GM12878 (cell line): ENCODE measurements at regions not wholly inside any gene's neighbourhood (a gene's known extent, or its start where the extent isn't known, plus 50 kb on each side); places are given as distances from the start of the nearest gene placed in this dataset.

Experiments
- ATAC-seq: fragments of 200-7000 bp; cut with Tn5 transposase; 3 replicates; pipeline ENCODE4 v1.9.1; 2020; ENCODE audit warnings: mild to moderate bottlenecking, moderate library complexity
- BruUV-seq: library from RNA; stranded (reverse); fragments of 400-500 nt; replicated peaks from 2 replicates; lab custom pipeline; 2021; lab: Mats Ljungman, UMichigan
- CTCF ChIA-PET: fragments of 300-600 bp; sonication (Branson Sonifier 250); formaldehyde crosslinking; extraction: SDS; loops from one replicate; lab custom pipeline; 2021; ENCODE audit warnings: inconsistent platforms; lab: Yijun Ruan, JAX
- POLR2A ChIA-PET: fragments of 350-600 bp; formaldehyde crosslinking; extraction: SDS; loops from one replicate; lab custom pipeline; 2021; ENCODE audit warnings: inconsistent platforms; lab: Charles Lee
- RAD21 ChIA-PET: fragments of 300-600 bp; sonication (Branson Sonifier 250); formaldehyde crosslinking; loops from one replicate; lab custom pipeline; 2023; ENCODE audit warnings: antibody characterized with exemption; ENCODE audit not compliant: unreplicated experiment; lab: Charles Lee
- SMC1A ChIA-PET: fragments of 300-600 bp; sonication (Branson Sonifier 250); formaldehyde crosslinking; loops from one replicate; lab custom pipeline; 2023; ENCODE audit not compliant: unreplicated experiment, uncharacterized antibody; lab: Charles Lee
- DNase-seq: peaks from one replicate; pipeline ENCODE4 v3.0.0-alpha.2; 2011; ENCODE audit warnings: low read depth, low spot score
- FAIRE-seq: peaks from 3 replicates; lab custom pipeline; 2011; peaks lifted over from hg19 to GRCh38; lab: Jason Lieb, UNC
- H2AFZ ChIP-seq: 2 replicates; pipeline ENCODE4 v1.6.0; 2011; ENCODE audit warnings: low read depth, low read length, control low read depth; ENCODE audit not compliant: control insufficient read depth
- H3K27ac ChIP-seq: 2 replicates; pipeline ENCODE4 v1.5.1; 2011; ENCODE audit warnings: control low read depth; ENCODE audit not compliant: control insufficient read depth, insufficient read depth
- H3K27me3 ChIP-seq, 2 experiments: replicated peaks in 1 of 2; 2 replicates each; pipeline versions ENCODE4 v1.6.0 to v1.6.1; 2011; ENCODE audit warnings: low read length in 1 of 2; ENCODE audit not compliant: control insufficient read depth in 2 of 2, insufficient read depth in 2 of 2
- H3K36me3 ChIP-seq, 2 experiments: 2 replicates each; pipeline ENCODE4 v1.5.1; 2011; ENCODE audit warnings: low read length in 1 of 2; ENCODE audit not compliant: control insufficient read depth in 2 of 2, insufficient read depth in 2 of 2
- H3K4me1 ChIP-seq: 2 replicates; pipeline ENCODE4 v1.6.1; 2011; ENCODE audit warnings: mild to moderate bottlenecking, low read length, moderate library complexity, mixed read lengths; ENCODE audit not compliant: control insufficient read depth, insufficient read depth
- H3K4me2 ChIP-seq: 2 replicates; pipeline ENCODE4 v1.6.0; 2011; ENCODE audit warnings: control low read depth; ENCODE audit not compliant: control insufficient read depth, insufficient read depth
- H3K4me3 ChIP-seq: fragments of 200-600 bp; sonication (generic); 2 replicates; pipeline ENCODE4 v1.5.1; 2016
- H3K79me2 ChIP-seq: 2 replicates; pipeline ENCODE4 v1.6.0; 2011; ENCODE audit warnings: low read length; ENCODE audit not compliant: control insufficient read depth, insufficient read depth
- H3K9ac ChIP-seq: 2 replicates; pipeline ENCODE4 v1.8.0; 2011; ENCODE audit warnings: low read length, control low read depth, mixed read lengths; ENCODE audit not compliant: control insufficient read depth, insufficient read depth
- H3K9me3 ChIP-seq: replicated peaks from 3 replicates; pipeline ENCODE4 v1.5.1; 2011; ENCODE audit warnings: mild to moderate bottlenecking, low read length; ENCODE audit not compliant: control insufficient read depth, insufficient read depth
- H4K20me1 ChIP-seq: 2 replicates; pipeline ENCODE4 v1.6.0; 2011; ENCODE audit not compliant: control insufficient read depth, insufficient read depth
- BCLAF1 ChIP-seq: fragments of 450-650 bp; IDR thresholded peaks from 2 replicates; pipeline ENCODE4 v1.6.1; 2017; ENCODE audit warnings: antibody characterized with exemption, mild to moderate bottlenecking, moderate library complexity
- CBX3 ChIP-seq: fragments of 200-600 bp; sonication (generic); IDR thresholded peaks from 2 replicates; pipeline ENCODE4 v1.6.1; 2016; ENCODE audit warnings: low read depth, borderline replicate concordance
- CHD1 ChIP-seq: IDR thresholded peaks from 2 replicates; pipeline ENCODE4 v1.6.1; 2012; ENCODE audit warnings: low read depth, low read length, improper control_type of control experiment
- ETV6 ChIP-seq, 2 experiments: fragments of 450-650 bp in 1 of 2; IDR thresholded peaks in 1 of 2; conservative IDR thresholded peaks in 1 of 2; 2 replicates each; pipeline ENCODE4 v1.6.1; 2014; ENCODE audit warnings: antibody characterized with exemption in 1 of 2, borderline replicate concordance in 1 of 2, low read depth in 1 of 2, mild to moderate bottlenecking in 1 of 2, moderate library complexity in 1 of 2
- FOXK2 ChIP-seq: fragments of 450-650 bp; IDR thresholded peaks from 2 replicates; pipeline ENCODE4 v1.6.1; 2017; ENCODE audit warnings: mild to moderate bottlenecking, moderate library complexity
- MEF2A ChIP-seq: IDR thresholded peaks from 2 replicates; pipeline ENCODE4 v1.6.1; 2011; ENCODE audit warnings: low read depth, mild to moderate bottlenecking, low read length, moderate library complexity; ENCODE audit not compliant: insufficient read depth
- MEF2B ChIP-seq: fragments of 450-650 bp; IDR thresholded peaks from 2 replicates; pipeline ENCODE4 v1.6.1; 2018; ENCODE audit warnings: mild to moderate bottlenecking, moderate library complexity; ENCODE audit not compliant: partially characterized antibody, poor library complexity, severe bottlenecking
- MTA2 ChIP-seq: fragments of 450-650 bp; IDR thresholded peaks from 2 replicates; pipeline ENCODE4 v1.6.1; 2016; ENCODE audit warnings: low read depth, mild to moderate bottlenecking, moderate library complexity
- POLR2A ChIP-seq: IDR thresholded peaks from 2 replicates; pipeline ENCODE4 v1.6.1; 2011; ENCODE audit warnings: low read depth, mild to moderate bottlenecking, low read length
- POLR2AphosphoS2 ChIP-seq: IDR thresholded peaks from 2 replicates; pipeline ENCODE4 v1.6.1; 2011; ENCODE audit warnings: low read depth, mild to moderate bottlenecking, low read length, improper control_type of control experiment, moderate library complexity
- RELA ChIP-seq: fragments of 450-650 bp; IDR thresholded peaks from 2 replicates; pipeline ENCODE4 v1.8.0; 2014; ENCODE audit warnings: borderline replicate concordance; ENCODE audit not compliant: partially characterized antibody
- RUNX3 ChIP-seq: IDR thresholded peaks from 2 replicates; pipeline ENCODE4 v1.6.1; 2012; ENCODE audit warnings: low read length, inconsistent platforms
- TCF3 ChIP-seq: IDR thresholded peaks from 2 replicates; pipeline ENCODE4 v1.6.1; 2012; ENCODE audit warnings: low read depth, mild to moderate bottlenecking, low read length, borderline replicate concordance; ENCODE audit not compliant: insufficient read depth
- TCF7 ChIP-seq: IDR thresholded peaks from 2 replicates; pipeline ENCODE4 v1.6.1; 2014; ENCODE audit warnings: antibody characterized with exemption, borderline replicate concordance
- ZNF384 ChIP-seq: IDR thresholded peaks from 2 replicates; pipeline ENCODE4 v1.6.1; 2012; ENCODE audit warnings: low read depth, mild to moderate bottlenecking, low read length, improper control_type of control experiment, borderline replicate concordance
- WGBS: methylation state at CpG from one replicate; pipeline ENCODE4 v1.1.6; 2016; ENCODE audit warnings: low lambda C conversion rate; ENCODE audit not compliant: insufficient replicate concordance, insufficient coverage; ENCODE audit errors: missing lambda C conversion rate; 5-methylcytosine and 5-hydroxymethylcytosine counted together
- in situ Hi-C: fragments of 300-500 bp; cut with MboI; formaldehyde crosslinking; loops from 9 replicates; pipeline ENCODE4 v1.14.3; 2018; ENCODE audit warnings: mixed read lengths
- intact Hi-C: fragments of 100-400 bp; cut with micrococcal nuclease; formaldehyde crosslinking; loops from one replicate; pipeline ENCODE4 v1.14.2; 2022; ENCODE audit not compliant: unreplicated experiment

GRCh38 chrX:34299451-34299967, 167.4 kb upstream of the FAM47A start:
- no peaks in the 10 kb centered on the region for H3K27me3 ChIP-seq
- ChIA-PET POLR2A (no interaction called here), CTCF (interaction anchor here (6.2 kb wide), 1 partner anchor 865 kb away, joined by 63 read pairs; no protein-coding TSS in a partner anchor), SMC1A (interaction anchor here (2.3 kb wide), 1 partner anchor 864 kb away, joined by 10 read pairs; no protein-coding TSS in a partner anchor), RAD21 (interaction anchor here (2.7 kb wide), 1 partner anchor 865 kb away, joined by 14 read pairs; no protein-coding TSS in a partner anchor)
- no peaks in the 10 kb centered on the region for H3K36me3 ChIP-seq
- H3K4me3 ChIP-seq: no peak overlapping the region
- intact Hi-C loops: no loop called here
- no peak for TF ChIP-seq MEF2A
- no peak for TF ChIP-seq RELA
- TF ChIP-seq MEF2B: no peak
- no peak for TF ChIP-seq ETV6 (conservative IDR thresholded peaks at IDR 0.05 in 1 of 2, IDR thresholded peaks at IDR 0.05 in 1 of 2; ENCODE audit: borderline replicate concordance in 1 of 2, low read depth in 1 of 2)
- no peak for TF ChIP-seq TCF3
- TF ChIP-seq TCF7: no peak
- no peak for TF ChIP-seq CBX3
- TF ChIP-seq BCLAF1: no peak
- no peak for TF ChIP-seq POLR2A
- no peak for TF ChIP-seq RUNX3
- TF ChIP-seq MTA2: no peak
- no peak for TF ChIP-seq CHD1
- no peak for TF ChIP-seq FOXK2
- no peak for TF ChIP-seq POLR2AphosphoS2
- TF ChIP-seq ZNF384: no peak
- no TSS peak for BruUV-seq
- H3K27ac ChIP-seq: no peak overlapping the region
- H3K9me3 ChIP-seq: no peaks in the 10 kb centered on the region; the same call in 2 of the 3 replicates
- H3K9ac ChIP-seq: no peak overlapping the region
- DNase-seq (no peak), FAIRE-seq (no peak), ATAC-seq (no peak)
- WGBS: 4% methylated on average over 2 of the region's 2 CpGs
- no peak overlapping the region for H3K4me2 ChIP-seq
- no peaks in the 10 kb centered on the region for H3K4me1 ChIP-seq
- in situ Hi-C loops: loop anchor here (25.0 kb wide), 1 partner anchor 1887 kb away; no protein-coding TSS in a partner anchor
- no peaks in the 10 kb centered on the region for H3K79me2 ChIP-seq
- H4K20me1 ChIP-seq: no peaks in the 10 kb centered on the region
- H2AFZ ChIP-seq: no peak overlapping the region
